Liver (tissue), 3 donors: ENCODE measurements at regions not wholly inside any gene's neighbourhood (a gene's known extent, or its start where the extent isn't known, plus 50 kb on each side); places are given as distances from the start of the nearest gene placed in this dataset.

Experiments used
- ATF3 ChIP-seq: IDR thresholded peaks from 2 replicates; pipeline ENCODE4 v1.6.1; 2016; ENCODE audit warnings: antibody characterized with exemption
- CTCF ChIP-seq: fragments of 150-350 bp; IDR thresholded peaks from 2 replicates; pipeline ENCODE4 v1.5.1; 2017; ENCODE audit warnings: improper control_type of control experiment, low read depth, low read length; ENCODE audit not compliant: missing input control
- FOXA1 ChIP-seq: IDR thresholded peaks from 2 replicates; pipeline ENCODE4 v1.6.1; 2016; ENCODE audit warnings: antibody characterized with exemption
- FOXA2 ChIP-seq: IDR thresholded peaks from 2 replicates; pipeline ENCODE4 v1.6.1; 2016; ENCODE audit warnings: antibody characterized with exemption
- HNF4A ChIP-seq, 2 donors: conservative IDR thresholded peaks; 2 replicates each; pipeline ENCODE4 v1.6.1; 2016; ENCODE audit warnings: antibody characterized with exemption in 2 of 2, mild to moderate bottlenecking in 2 of 2
- JUND ChIP-seq, 2 donors: IDR thresholded peaks; 2 replicates each; pipeline ENCODE4 v1.6.1; 2016; ENCODE audit warnings: antibody characterized with exemption in 2 of 2
- NR2F2 ChIP-seq: IDR thresholded peaks from 2 replicates; pipeline ENCODE4 v1.6.1; 2016; ENCODE audit warnings: antibody characterized with exemption
- RXRA ChIP-seq, 2 donors: IDR thresholded peaks; 2 replicates each; pipeline ENCODE4 v1.6.1; 2017 to 2018; ENCODE audit warnings: antibody characterized with exemption in 2 of 2, mild to moderate bottlenecking in 1 of 2
- SP1 ChIP-seq: IDR thresholded peaks from 2 replicates; pipeline ENCODE4 v1.6.1; 2018; ENCODE audit warnings: antibody characterized with exemption, mild to moderate bottlenecking
- TAF1 ChIP-seq: conservative IDR thresholded peaks from 2 replicates; pipeline ENCODE4 v1.6.1; 2016; ENCODE audit warnings: antibody characterized with exemption, mild to moderate bottlenecking
- ZBTB33 ChIP-seq: IDR thresholded peaks from 2 replicates; pipeline ENCODE4 v1.6.1; 2016; ENCODE audit warnings: antibody characterized with exemption
- TF ChIP-seq, protein P1 (sequence below): IDR thresholded peaks from 2 replicates; pipeline ENCODE4 v1.6.1; 2016; ENCODE audit warnings: antibody characterized with exemption, mild to moderate bottlenecking
- TF ChIP-seq, protein P2 (sequence below): IDR thresholded peaks from 2 replicates; pipeline ENCODE4 v1.6.1; 2016; ENCODE audit warnings: antibody characterized with exemption
- donor health status: healthy.
- donor health status: healthy.

DNA sequence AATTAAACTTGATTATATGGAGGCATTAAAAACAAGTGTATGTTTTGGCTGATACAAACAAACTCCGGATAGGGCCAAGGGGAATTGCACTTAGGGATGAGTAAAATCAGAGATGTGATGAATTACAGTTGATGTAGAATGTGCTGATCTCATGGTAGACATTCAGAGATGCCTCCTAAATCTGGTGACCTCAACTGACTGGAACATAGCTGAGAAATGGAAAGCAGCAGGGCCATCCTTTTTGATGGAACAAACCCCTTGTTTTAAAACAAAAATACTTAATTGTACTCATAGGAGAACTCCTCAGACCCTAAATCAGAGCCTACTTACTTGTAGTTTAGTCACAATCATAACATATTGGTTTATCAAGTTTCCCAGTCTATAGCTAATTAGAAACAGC is 122.8 kb downstream of the C12orf75 start:
- no peak for TF ChIP-seq ATF3
- no peak for TF ChIP-seq ZBTB33
- no peak for TF ChIP-seq CTCF
- TF ChIP-seq FOXA2, result no peak
- no peak for TF ChIP-seq NR2F2
- no peak for TF ChIP-seq JUND (IDR thresholded peaks at IDR 0.05)
- TF ChIP-seq TAF1, result no peak
- no peak for TF ChIP-seq SP1
- no peak for TF ChIP-seq RXRA (IDR thresholded peaks at IDR 0.05)
- TF ChIP-seq HNF4A (conservative IDR thresholded peaks at IDR 0.05), result no peak
- TF ChIP-seq, protein P1, sequence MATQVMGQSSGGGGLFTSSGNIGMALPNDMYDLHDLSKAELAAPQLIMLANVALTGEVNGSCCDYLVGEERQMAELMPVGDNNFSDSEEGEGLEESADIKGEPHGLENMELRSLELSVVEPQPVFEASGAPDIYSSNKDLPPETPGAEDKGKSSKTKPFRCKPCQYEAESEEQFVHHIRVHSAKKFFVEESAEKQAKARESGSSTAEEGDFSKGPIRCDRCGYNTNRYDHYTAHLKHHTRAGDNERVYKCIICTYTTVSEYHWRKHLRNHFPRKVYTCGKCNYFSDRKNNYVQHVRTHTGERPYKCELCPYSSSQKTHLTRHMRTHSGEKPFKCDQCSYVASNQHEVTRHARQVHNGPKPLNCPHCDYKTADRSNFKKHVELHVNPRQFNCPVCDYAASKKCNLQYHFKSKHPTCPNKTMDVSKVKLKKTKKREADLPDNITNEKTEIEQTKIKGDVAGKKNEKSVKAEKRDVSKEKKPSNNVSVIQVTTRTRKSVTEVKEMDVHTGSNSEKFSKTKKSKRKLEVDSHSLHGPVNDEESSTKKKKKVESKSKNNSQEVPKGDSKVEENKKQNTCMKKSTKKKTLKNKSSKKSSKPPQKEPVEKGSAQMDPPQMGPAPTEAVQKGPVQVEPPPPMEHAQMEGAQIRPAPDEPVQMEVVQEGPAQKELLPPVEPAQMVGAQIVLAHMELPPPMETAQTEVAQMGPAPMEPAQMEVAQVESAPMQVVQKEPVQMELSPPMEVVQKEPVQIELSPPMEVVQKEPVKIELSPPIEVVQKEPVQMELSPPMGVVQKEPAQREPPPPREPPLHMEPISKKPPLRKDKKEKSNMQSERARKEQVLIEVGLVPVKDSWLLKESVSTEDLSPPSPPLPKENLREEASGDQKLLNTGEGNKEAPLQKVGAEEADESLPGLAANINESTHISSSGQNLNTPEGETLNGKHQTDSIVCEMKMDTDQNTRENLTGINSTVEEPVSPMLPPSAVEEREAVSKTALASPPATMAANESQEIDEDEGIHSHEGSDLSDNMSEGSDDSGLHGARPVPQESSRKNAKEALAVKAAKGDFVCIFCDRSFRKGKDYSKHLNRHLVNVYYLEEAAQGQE, result no peak
- TF ChIP-seq, protein P2, sequence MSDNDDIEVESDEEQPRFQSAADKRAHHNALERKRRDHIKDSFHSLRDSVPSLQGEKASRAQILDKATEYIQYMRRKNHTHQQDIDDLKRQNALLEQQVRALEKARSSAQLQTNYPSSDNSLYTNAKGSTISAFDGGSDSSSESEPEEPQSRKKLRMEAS, result no peak
- no peak for TF ChIP-seq FOXA1
